ENCODE measurements at regions not wholly inside any gene's neighbourhood (a gene's known extent, or its start where the extent isn't known, plus 50 kb on each side); places are given as distances from the start of the nearest gene placed in this dataset.

GRCh38 chr2:174669336-174669735 lies 71.7 kb upstream of the WIPF1 start:
- H3K4me2 ChIP-seq (ENCODE audit: low read length), result no peak overlapping the region
- H3K27ac ChIP-seq (ENCODE audit: low read depth, low read length), result no peak overlapping the region
- no peaks in the 10 kb centered on the region for H3K36me3 ChIP-seq (ENCODE audit: control insufficient read depth in 1 of 2, insufficient read depth in 2 of 2, low read length in 2 of 2)
- no peaks in the 10 kb centered on the region for H4K20me1 ChIP-seq (ENCODE audit: insufficient read depth)
- no peaks in the 10 kb centered on the region for H3K9me2 ChIP-seq (ENCODE audit: insufficient read depth)
- H3K9ac ChIP-seq (ENCODE audit: low read length), result no peak overlapping the region
- H3K9me3 ChIP-seq (ENCODE audit: control insufficient read depth in 1 of 2, insufficient read depth in 1 of 2, low read depth in 1 of 2, low read length in 2 of 2), result 0 out of 4 replicates have a peak, but pooled peaks cover 0 to 3% of the 10 kb centered on the region in 2 experiments
- TF ChIP-seq POLR2AphosphoS5 (IDR thresholded peaks at IDR 0.05; ENCODE audit: low read depth, low read length), result no peak
- TF ChIP-seq, protein P1, sequence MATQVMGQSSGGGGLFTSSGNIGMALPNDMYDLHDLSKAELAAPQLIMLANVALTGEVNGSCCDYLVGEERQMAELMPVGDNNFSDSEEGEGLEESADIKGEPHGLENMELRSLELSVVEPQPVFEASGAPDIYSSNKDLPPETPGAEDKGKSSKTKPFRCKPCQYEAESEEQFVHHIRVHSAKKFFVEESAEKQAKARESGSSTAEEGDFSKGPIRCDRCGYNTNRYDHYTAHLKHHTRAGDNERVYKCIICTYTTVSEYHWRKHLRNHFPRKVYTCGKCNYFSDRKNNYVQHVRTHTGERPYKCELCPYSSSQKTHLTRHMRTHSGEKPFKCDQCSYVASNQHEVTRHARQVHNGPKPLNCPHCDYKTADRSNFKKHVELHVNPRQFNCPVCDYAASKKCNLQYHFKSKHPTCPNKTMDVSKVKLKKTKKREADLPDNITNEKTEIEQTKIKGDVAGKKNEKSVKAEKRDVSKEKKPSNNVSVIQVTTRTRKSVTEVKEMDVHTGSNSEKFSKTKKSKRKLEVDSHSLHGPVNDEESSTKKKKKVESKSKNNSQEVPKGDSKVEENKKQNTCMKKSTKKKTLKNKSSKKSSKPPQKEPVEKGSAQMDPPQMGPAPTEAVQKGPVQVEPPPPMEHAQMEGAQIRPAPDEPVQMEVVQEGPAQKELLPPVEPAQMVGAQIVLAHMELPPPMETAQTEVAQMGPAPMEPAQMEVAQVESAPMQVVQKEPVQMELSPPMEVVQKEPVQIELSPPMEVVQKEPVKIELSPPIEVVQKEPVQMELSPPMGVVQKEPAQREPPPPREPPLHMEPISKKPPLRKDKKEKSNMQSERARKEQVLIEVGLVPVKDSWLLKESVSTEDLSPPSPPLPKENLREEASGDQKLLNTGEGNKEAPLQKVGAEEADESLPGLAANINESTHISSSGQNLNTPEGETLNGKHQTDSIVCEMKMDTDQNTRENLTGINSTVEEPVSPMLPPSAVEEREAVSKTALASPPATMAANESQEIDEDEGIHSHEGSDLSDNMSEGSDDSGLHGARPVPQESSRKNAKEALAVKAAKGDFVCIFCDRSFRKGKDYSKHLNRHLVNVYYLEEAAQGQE (IDR thresholded peaks at IDR 0.05; ENCODE audit: low read depth), result no peak
- no peak for TF ChIP-seq CBX3 (IDR thresholded peaks at IDR 0.05; ENCODE audit: low read depth)
- TF ChIP-seq RAD21 (IDR thresholded peaks at IDR 0.05; ENCODE audit: low read depth), result no peak
- no peak for TF ChIP-seq ZFX (IDR thresholded peaks at IDR 0.05)
- TF ChIP-seq, protein P2, sequence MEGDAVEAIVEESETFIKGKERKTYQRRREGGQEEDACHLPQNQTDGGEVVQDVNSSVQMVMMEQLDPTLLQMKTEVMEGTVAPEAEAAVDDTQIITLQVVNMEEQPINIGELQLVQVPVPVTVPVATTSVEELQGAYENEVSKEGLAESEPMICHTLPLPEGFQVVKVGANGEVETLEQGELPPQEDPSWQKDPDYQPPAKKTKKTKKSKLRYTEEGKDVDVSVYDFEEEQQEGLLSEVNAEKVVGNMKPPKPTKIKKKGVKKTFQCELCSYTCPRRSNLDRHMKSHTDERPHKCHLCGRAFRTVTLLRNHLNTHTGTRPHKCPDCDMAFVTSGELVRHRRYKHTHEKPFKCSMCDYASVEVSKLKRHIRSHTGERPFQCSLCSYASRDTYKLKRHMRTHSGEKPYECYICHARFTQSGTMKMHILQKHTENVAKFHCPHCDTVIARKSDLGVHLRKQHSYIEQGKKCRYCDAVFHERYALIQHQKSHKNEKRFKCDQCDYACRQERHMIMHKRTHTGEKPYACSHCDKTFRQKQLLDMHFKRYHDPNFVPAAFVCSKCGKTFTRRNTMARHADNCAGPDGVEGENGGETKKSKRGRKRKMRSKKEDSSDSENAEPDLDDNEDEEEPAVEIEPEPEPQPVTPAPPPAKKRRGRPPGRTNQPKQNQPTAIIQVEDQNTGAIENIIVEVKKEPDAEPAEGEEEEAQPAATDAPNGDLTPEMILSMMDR (IDR thresholded peaks at IDR 0.05 in 2 of 3, conservative IDR thresholded peaks at IDR 0.05 in 1 of 3; ENCODE audit: borderline replicate concordance in 1 of 3, insufficient read depth in 1 of 3, low read depth in 2 of 3, low read length in 2 of 3), result no peak
- POLR2A ChIA-PET, result no interaction called here
- no TSS peak for BruUV-seq (replicated peaks)
- RAD21 ChIA-PET (ENCODE audit: low non-redundant PET in 1 of 2, low total read pairs in 2 of 2, uncharacterized antibody in 2 of 2, unreplicated experiment in 2 of 2), result no interaction called here
- no peak overlapping the region for H3K4me3 ChIP-seq (replicated peaks in 1 of 2; ENCODE audit: low read depth in 1 of 2, low read length in 2 of 2)
- CTCF ChIA-PET, result no interaction called here
- no peak overlapping the region for H2AFZ ChIP-seq (ENCODE audit: low read depth, low read length, poor library complexity, severe bottlenecking)
- no peaks in the 10 kb centered on the region for H3K4me1 ChIP-seq (ENCODE audit: control insufficient read depth in 1 of 2, insufficient read depth in 2 of 2, low read length in 2 of 2)
- ATAC-seq (no peak), DNase-seq (ENCODE audit: low read depth, low spot score) (no peak)
- no peaks in the 10 kb centered on the region for H3K79me2 ChIP-seq (ENCODE audit: insufficient read depth, low read length)
- H3K27me3 ChIP-seq (ENCODE audit: insufficient read depth, low read length), result no peaks in the 10 kb centered on the region
- intact Hi-C loops (cut with micrococcal nuclease), result no loop called here
